Amniotic epithelial cell (primary cell): ENCODE measurements at regions not wholly inside any gene's neighbourhood (a gene's known extent, or its start where the extent isn't known, plus 50 kb on each side); places are given as distances from the start of the nearest gene placed in this dataset.

ENCODE experiments used
- DNase-seq: peaks from one replicate; pipeline ENCODE4 v3.0.0-alpha.2; 2010; ENCODE audit warnings: low read depth

- no peak for DNase-seq
Measured at GRCh38 chr3:72373139-72373538, 475.1 kb downstream of the SHQ1 start.

GRCh38 chr3:72372161-72372560 is 476.1 kb downstream of the SHQ1 start:
- DNase-seq, result no peak

- DNase-seq, result no peak
Measured at GRCh38 chr3:72371431-72371830, 476.8 kb downstream of the SHQ1 start.

GRCh38 chr3:72370947-72371346 is 477.3 kb downstream of the SHQ1 start:
- DNase-seq, result no peak

GRCh38 chr3:72369681-72370080 is 478.6 kb downstream of the SHQ1 start:
- DNase-seq, result no peak

GRCh38 chr3:72368331-72368975 is 479.8 kb downstream of the SHQ1 start:
- peak; percentile 17 for DNase-seq

GRCh38 chr3:72361990-72362389 is 486.3 kb downstream of the SHQ1 start:
- no peak for DNase-seq

GRCh38 chr3:72359743-72360142 is 488.5 kb downstream of the SHQ1 start:
- no peak for DNase-seq

- DNase-seq, result peak; percentile 53
Measured at GRCh38 chr3:72355168-72355567, 493.1 kb downstream of the SHQ1 start.

GRCh38 chr3:72354486-72354885 is 493.8 kb downstream of the SHQ1 start:
- no peak for DNase-seq

GRCh38 chr3:72353236-72354128 is 494.8 kb downstream of the SHQ1 start:
- no peak for DNase-seq

- no peak for DNase-seq
Measured at GRCh38 chr3:72352176-72352575, 496.1 kb downstream of the SHQ1 start.

GRCh38 chr3:72351536-72351935 is 496.7 kb downstream of the SHQ1 start:
- no peak for DNase-seq

GRCh38 chr3:72350761-72351505 is 497.3 kb downstream of the SHQ1 start:
- no peak for DNase-seq

- no peak for DNase-seq
Measured at GRCh38 chr3:72348357-72348756, 499.9 kb downstream of the SHQ1 start.

- DNase-seq, result peak; percentile 53
Measured at GRCh38 chr3:72347819-72348319, 500.4 kb downstream of the SHQ1 start.

GRCh38 chr3:72346526-72346926 is 501.7 kb downstream of the SHQ1 start:
- DNase-seq, result peak; percentile 98

- no peak for DNase-seq
Measured at GRCh38 chr3:72345980-72346379, 502.3 kb downstream of the SHQ1 start.

GRCh38 chr3:72345237-72345878 is 502.9 kb downstream of the SHQ1 start:
- no peak for DNase-seq

GRCh38 chr3:72344647-72345046 is 503.6 kb downstream of the SHQ1 start:
- DNase-seq, result no peak

- DNase-seq, result no peak
Measured at GRCh38 chr3:72344236-72344635, 504.0 kb downstream of the SHQ1 start.

- no peak for DNase-seq
Measured at GRCh38 chr3:72343078-72343477, 505.2 kb downstream of the SHQ1 start.
